GM19238 (cell line): ENCODE measurements at regions not wholly inside any gene's neighbourhood (a gene's known extent, or its start where the extent isn't known, plus 50 kb on each side); places are given as distances from the start of the nearest gene placed in this dataset.
A peak's percentile ranks its signal among the peaks of the same experiment; 100 is the strongest.

ENCODE experiments used
- DNase-seq: peaks from one replicate; pipeline ENCODE4 v3.0.0; 2011; ENCODE audit warnings: low spot score; ENCODE audit not compliant: insufficient read length

DNA sequence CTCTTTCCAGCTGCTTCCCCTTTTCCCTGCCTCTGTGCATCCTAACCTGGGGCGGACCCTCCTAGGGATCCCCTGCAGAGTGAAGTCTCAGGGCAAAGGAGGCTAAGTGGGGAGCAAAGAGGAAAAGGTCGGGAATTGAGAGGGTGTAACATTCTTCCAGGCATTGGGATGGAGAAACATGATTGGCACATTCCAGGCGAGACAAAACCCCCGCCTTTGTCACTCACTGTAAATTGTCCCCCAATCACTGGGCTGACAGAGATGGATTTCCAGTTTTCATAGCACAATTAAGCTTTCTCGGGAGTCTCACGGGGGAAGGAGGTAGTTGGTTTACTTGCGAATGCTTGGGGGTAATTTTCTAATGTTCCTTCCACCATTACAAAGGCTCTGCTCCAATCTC lies 74.9 kb downstream of the MIAT start:
- no peak for DNase-seq

DNA sequence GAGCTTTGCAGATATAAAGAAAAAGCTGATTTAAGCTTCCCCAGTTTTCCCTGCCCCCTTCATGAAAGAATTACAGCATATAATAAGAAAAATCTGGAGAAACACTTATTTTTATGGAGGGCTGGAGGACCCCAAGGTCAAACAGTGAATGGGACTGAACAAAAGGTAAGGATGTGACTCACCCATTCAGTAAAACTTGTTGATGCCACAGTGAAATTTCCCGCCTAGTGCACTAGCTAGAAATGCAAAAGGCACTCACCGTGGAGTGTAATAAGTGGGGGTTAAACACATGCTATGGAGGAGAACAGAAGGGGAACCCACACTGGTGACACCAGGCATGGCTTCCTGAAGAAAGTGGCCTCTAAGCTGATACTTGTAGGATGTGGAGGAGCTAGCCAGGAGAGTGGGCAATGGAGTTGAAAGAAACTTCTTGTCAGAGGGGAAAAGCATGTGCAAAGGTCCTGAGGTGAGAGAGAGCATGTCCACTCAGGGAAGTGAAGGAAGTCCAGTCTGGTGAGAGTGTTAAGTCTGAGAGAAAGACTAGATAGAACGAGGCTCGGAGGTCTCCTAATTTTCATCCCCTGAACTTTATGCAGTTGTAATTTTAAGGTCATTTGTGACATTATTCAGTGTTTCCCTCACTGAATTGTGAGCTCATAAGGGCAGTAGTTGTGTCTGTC lies 77.1 kb downstream of the MIAT start:
- DNase-seq = no peak

DNA sequence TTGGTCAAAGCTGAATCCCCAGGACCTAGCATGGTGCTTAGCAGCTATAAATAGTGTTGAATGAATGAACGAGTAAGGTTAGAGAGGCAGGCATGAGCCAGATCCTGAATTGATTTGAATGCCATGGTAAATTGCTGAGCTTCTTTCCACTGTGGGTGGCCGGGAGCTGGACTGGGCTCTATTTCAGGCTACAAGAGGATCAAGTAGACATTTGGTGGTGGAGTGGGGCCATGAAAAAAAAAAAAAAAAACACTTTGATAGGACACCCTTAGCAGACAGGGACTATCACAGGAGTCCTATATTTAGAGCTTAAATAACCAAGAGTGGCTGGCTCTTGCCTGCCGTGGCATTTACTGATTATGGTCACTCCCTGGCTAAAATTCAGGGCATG lies 77.6 kb downstream of the MIAT start:
- DNase-seq = no peak

DNA sequence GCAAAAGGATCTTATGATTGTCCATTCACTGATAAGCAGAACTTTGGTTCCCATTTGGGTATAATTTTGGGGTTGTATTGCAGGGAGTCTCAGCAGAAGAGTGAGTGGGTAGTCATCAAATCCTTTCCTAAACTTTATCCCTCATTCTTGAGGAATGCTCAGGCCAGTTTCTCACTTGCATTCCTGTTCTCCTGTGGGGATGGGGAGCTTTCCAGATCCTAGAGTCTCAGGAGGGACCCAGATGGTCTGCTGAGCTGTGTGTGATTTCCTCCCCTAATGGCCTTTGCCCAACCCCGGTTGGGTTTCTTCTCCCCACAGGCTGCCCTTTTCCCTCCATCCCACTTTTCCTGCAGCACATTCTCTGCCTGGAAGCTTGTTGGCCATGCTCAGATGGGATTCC lies 79.9 kb downstream of the MIAT start:
- no peak for DNase-seq

DNA sequence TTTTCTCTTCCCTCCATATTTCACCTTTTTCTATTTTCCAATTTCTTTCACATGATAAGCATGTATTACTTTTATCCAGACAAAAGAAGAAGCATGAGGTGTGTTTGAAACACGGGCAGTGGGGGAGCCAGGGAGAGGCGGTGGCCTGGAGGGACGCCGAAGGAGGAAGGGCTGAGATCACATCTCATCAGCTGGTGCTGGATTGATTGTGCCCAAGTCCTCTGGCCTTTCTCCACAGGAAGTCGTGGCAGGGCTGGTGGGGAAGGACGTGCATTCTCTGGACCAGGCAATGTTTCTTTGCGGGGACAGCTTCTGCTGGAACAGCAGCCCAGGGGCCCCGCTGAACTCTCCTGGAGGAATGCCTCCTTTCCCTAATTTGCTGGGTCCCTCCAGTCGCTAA lies 82.9 kb downstream of the MIAT start:
- no peak for DNase-seq

DNA sequence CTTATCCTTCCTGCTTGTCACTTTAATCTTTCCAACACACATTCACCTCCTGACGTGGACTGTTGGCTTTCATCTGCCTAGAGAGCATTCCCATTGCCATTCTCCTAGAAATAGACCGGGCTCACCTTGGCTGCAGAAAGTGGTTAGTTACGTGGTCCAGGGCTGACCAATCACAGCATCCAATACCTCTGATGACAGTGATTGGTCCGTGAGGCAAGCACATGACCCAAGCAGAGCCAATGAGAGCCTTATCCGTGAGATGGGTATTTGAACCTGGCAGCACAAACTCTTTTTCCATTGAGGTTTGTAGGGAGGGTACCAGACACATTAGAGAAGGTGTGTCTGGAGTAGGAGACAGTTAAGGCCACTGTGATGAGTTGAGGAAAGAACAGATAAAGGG lies 85.8 kb downstream of the MIAT start:
- DNase-seq = no peak

DNA sequence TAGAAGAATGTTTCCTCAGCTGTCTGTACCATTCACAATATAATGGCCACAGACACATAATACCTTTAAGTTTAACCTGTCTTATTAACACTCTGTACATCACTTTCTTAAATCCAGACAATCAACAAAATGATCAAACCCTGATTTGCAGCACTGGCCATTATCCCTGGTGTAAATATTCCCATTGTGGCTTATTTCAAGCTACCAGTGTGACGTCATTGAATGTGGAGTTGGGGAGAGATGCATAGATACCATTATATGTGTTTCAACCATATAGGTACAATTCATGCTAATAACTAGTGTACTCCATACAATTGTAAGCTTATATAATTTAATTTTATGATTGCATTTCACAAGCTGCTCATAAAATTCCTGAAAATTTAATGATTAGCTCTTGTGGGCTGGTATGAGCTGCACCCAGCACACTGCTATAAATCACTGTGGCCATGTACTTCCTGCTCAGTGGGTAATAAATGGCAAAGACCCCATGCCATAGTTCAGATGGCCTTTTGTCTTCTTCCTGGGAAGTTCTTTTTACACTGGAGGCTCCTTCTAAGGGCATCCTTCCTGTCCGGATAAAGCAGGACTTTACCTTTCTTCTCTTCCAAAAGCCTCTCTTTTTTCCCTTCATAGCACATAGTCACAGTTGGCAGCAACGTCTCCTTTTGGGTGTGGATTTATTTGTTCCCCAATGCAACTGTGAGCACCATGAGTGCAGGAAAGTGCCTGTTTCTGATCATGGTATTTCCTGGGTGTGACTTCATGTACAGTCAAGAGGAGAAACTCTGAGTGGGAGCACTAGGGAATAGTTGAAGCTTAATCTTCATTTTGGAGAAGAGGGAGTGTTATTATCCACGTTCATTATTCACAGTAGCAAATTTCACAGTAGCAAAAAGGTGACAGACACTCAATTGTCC lies 87.8 kb downstream of the MIAT start:
- no peak for DNase-seq

DNA sequence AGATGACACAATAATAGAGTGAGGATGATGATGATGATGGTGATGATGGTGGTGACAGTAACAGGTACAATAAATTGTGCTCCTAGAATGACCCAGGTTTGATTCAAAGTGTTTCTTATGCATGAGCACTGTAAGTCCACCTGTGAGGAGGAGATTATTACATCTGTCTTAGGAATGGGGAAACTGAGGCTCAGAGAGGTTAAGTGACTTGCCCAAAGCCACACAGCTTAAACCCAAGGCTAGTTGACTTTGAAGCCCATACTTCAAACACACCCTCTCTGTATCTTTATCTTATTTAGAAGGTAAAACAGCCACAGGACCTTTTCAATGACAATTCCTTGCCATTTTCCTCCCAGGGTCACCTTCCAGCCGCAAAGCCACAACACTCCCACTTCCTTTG lies 88.9 kb downstream of the MIAT start:
- DNase-seq = no peak

DNA sequence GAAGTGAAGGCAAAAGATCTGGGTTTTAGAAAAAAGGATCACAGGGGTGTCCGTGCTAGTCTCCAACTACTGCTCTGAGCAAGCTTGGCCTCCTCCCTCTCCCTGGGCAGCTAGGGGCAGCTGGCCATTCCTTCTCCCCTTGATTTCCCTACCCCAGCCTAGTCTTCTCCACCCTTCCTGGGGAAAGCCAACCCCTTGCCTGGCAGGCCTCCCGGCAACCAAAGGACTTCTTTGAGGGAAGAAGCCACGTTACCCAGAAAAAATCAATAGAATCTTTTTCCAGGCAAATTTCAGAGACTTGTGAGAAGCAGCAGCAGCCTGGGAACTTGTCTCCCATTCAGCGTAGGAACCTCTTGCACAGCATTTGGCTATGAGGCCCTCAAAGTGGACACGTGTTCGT lies 91.5 kb downstream of the MIAT start:
- DNase-seq = no peak

DNA sequence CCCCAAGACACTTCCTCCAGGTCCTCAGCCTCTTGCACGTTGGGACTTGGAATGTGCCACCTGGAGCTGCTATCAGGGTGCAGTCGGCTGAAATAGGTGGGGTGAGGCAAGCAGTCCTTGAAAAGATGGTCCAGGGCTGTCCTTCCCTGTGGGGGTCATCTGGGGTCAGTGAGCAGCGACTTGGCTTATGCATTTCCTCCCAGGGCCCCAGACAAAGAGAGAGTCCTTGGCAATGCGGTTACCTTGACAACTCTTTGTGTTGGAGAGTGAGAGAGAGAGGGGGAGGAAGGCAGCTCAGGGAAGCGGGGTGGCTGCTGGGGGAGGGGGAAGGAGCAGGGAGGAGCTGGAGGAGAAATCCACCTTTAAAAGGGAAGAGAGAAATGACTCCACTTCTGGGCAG lies 93.8 kb downstream of the MIAT start:
- no peak for DNase-seq

DNA sequence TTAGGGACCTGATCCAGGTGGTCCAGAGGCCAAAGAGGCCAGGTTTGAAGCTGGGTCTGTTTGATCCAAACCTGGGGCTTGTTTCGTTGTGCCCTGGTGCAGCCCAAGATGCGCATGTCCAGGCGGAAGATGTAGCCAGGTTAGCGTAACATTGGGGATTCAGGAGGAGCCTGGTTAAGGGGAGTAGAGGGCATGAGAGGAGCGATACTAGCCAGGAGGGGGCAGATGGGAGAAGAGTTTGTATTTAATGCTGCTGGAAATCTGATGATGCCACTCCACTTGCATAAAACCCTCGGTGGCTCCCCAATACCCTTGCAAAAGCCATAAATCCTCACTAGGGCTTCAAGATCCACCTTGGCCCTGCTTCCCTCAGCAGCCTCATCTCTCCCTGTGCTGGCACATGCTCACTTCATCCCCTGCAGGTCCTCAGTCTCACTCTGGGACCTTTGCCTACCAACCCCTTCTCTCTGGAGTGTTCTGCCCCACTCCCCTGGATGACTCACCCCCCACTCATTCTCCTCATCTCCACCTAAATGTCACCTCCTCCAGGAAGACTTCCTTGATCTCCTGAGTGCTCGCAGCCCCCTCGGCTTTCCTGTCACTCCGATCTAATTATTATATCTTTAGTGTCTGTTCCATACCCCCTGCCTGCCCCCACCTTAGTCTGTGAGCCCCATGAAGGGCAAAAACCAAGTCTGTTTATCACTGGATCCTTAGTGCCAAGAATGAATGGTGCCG lies 95.9 kb downstream of the MIAT start:
- no peak for DNase-seq

DNA sequence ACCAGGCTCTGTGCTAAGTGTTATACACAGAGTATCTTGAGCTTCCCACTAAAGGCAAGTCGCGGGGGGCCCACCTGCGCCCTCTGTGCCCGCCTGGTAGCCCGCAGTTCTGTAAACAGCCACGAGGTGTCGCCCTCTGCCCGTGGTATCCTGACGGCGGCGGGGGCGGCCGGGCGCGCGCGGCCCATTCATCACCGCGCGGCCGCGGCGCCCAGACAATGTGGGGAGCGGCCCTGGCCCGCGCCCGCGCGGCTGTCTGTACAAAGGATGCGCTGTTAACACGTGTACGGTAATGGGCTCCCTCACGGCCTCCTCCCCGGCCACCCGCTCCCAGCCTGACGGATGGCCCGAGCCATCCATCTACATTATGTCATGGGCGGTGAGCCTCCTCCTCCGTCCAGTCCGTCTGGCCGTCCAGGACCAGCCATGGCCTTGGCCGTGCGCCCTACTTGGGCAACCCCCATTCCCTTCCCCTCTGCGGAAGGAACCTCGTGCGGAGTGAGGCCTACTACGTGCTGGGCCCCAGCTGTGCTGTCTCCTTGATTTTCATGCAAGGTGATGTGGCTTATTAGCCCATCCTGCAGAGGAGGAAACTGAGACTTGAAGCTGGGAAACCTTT lies 99.4 kb downstream of the MIAT start:
- peak; percentile 62 for DNase-seq

DNA sequence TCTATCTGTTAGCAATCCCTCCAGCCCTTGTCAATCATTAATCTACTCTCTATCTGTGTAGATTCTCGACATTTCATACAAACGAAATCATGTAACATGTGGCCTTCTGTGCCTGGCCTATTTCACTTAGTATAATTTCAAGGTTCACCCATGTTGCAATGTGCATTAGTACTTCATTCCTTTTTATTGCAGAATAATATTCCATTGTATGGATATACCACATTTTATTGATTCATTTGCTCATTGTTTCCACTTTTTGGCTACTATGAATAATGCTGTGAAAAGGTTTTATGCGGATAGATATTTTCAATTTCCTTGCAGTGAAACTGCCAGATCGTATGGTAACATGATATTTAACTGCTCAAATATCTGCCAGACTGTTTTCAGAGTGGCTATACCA lies 100.1 kb downstream of the MIAT start:
- no peak for DNase-seq

DNA sequence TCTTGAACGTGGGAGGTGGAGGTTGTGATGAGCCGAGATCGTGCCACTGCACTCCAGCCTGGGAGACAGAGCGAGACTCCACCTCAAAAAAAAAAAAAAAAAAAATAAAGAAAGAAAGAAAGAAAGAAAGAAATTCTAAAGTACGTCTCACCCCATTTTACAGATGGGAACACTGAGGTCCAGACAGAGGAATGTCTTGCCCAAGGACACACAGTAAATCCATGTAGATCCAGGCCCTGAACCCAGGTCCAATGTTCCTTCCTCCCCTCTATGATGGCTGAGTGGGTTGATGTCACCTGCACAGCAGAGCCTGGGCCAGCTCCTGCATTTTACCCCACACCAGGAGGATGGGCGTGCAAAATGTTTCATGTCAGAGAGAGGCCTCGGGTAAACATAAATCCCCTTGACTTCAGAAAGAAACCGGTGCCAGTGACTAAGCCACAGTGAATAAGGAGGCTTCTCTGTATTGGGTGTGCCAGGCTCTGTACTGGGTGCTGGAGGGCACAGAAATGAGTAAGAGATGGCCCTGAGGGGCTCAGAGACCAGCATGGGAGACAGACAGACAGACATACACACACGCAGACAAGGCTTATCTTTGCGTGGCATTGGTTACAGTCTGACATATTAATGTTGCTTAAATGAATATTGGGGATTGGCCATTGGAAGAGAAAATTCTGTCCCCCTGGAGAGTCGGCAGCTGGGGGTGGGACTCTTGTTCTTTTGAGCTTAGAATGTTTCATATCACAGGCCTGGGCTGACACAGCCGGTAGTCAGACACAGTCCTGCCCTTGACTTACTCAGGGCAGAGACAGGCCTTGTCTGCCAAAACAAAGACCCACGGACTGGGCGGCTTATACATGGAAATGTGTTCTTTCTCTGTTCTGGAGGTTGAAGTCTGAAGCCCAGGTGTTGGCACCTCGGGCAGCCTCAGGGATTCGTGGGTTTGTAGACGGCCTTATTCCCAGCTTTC lies 105.4 kb downstream of the MIAT start:
- no peak for DNase-seq

DNA sequence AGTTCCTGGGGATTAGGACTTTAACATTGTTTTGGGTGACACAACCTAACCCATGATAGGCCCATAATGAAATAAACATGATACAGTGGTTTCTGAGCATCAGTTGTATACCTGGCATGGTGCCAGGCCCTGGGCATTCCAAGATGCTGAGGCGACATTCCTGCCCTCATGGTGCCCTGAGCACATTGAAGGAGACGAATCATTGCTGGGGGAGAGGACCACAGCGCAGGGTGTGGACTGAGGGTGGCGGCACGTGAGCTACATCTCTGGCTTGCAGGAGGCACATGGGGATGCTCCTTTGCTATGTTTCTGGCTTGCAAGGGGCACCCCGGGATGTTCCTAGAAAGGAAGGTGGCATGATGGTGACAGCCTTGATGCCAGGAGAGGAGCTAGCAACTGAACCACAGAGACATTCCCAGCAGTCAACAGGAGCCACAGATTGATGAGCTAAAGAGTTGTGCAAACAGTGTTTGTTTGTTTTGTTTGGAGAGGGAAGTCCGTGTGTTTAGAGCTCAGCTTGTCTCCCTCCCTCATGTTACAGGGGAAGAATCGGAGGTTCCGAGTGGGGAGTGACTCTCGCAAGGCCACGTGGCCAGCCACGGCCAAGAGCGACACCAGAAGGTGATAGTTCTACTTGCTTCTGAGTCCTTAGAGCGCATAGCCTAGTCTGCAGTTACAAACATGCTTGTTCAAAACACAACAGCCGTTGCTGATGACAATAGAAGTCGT lies 106.4 kb downstream of the MIAT start:
- no peak for DNase-seq

DNA sequence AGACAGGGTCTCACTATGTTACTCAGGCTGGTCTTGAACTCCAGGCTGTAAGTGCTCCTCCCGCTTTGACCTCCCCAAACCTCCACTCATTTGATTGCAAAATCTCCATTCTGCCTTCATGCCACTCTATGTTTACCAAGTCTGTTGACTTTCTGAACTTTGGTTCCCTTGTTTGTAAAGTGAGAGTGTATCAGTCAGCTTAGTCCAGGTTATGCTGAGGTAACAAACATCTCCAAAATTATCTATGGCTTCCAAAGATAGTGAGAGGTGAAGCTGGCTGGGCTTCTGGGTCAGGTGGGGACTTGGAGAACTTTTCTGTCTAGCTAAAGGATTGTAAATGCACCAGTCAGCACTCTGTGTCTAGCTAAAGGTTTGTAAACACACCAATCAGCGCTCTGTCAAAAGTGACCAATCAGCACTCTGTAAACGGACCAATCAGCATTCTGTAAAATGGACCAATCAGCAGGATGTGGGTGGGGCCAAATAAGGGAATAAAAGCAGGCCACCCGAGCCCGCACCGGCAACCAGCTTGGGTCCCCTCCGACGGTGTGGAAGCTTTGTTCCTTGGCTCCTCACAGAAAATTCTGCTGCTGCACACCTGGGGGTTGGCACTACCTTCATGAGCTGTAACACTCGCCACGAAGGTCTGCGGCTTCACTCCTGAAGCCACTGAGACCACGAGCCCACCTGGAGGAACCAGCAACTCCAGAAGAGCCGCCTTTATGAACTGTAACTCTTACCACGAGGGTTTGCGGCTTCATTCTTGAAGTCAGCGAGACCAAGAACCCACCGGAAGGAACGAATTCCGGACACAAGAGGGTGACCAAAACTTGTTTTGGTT lies 109.3 kb downstream of the MIAT start:
- no peak for DNase-seq

DNA sequence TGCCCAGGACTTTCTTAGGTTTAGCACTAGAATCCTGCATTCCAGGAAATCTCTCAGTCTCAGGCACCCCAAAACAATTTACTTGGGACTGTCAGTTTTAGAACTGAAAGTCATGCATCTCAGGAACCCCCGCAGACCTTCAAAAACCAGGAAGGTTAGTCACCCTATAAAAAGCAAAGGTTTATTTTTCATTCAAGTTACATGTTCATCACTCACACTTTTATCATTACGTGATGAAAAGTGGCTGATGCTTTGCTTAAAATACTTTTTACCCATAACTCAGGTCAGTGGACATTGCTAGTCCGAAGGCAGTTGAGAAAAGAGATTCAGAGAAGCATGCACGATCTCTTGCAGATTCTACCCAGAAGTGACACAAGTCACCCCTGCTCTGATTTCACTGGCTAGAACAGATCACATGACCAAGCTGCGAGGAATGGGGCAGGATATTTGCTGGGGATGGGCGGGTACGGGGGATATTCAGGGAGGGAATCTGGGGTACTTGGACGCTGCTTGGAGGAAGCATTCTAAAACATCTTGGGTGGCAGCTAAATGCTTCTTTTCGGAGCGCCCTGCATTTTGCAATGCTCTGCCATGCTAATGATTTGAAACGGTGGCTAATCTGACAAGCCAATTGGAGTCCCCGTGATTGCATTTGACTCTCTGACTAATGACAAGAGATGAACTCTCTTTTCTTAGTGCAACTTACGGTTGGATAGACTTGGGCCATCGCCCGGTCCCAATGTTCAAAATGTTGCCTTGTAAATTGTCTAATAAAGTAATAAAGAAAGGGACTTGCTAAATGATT lies 110.2 kb downstream of the MIAT start:
- no peak for DNase-seq

DNA sequence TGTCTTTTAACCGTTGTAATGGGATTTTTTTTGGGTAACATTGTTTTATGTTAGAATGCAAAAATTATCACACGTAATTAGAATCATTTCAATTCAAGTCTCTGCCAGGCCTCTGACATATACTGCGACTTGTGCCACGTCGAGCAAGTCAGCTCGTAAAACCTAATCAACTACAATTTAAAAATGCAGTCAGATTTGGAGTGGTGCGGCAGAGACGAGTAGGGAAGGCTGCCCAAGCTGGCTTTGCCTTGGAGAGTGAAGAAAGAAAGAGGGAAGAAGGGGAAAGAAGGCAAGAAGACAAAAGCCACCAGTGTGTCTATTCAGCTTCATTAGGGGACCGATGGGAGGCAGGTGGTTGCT lies 110.7 kb downstream of the MIAT start:
- no peak for DNase-seq
